Femur (tissue), 1 donor: ENCODE measurements at regions not wholly inside any gene's neighbourhood (a gene's known extent, or its start where the extent isn't known, plus 50 kb on each side); places are given as distances from the start of the nearest gene placed in this dataset.

Source experiments
- DNase-seq: peaks from one replicate; pipeline ENCODE4 v3.0.0-alpha.2; 2017

- no peak for DNase-seq
These were observed 186.8 kb downstream of the KIF2B start for GRCh38 chr17:54009502-54009901.

- no peak for DNase-seq
These were observed 190.3 kb downstream of the KIF2B start for GRCh38 chr17:54013072-54013471.

- no peak for DNase-seq
These were observed 193.0 kb downstream of the KIF2B start for GRCh38 chr17:54015734-54016133.

GRCh38 chr17:54021418-54021817 is 198.7 kb downstream of the KIF2B start:
- DNase-seq, result no peak

GRCh38 chr17:54028986-54029580 is 206.4 kb downstream of the KIF2B start:
- DNase-seq, result no peak

GRCh38 chr17:54029986-54030385 is 207.3 kb downstream of the KIF2B start:
- DNase-seq, result no peak

GRCh38 chr17:54046570-54046969 is 223.8 kb downstream of the KIF2B start:
- DNase-seq, result no peak

GRCh38 chr17:54063639-54064038 is 240.9 kb downstream of the KIF2B start:
- DNase-seq, result no peak

- DNase-seq, result no peak
These were observed 262.3 kb downstream of the KIF2B start for GRCh38 chr17:54085020-54085419.

- no peak for DNase-seq
These were observed 263.2 kb downstream of the KIF2B start for GRCh38 chr17:54085934-54086333.

- no peak for DNase-seq
These were observed 273.5 kb downstream of the KIF2B start for GRCh38 chr17:54096216-54096615.

- DNase-seq, result no peak
These were observed 276.5 kb downstream of the KIF2B start for GRCh38 chr17:54099221-54099620.

- DNase-seq, result no peak
These were observed 279.5 kb downstream of the KIF2B start for GRCh38 chr17:54102246-54102645.

- DNase-seq, result no peak
These were observed 288.8 kb downstream of the KIF2B start for GRCh38 chr17:54111576-54111975.

GRCh38 chr17:54117452-54117851 is 294.7 kb downstream of the KIF2B start:
- DNase-seq, result no peak

- no peak for DNase-seq
These were observed 301.7 kb downstream of the KIF2B start for GRCh38 chr17:54124456-54124855.

- no peak for DNase-seq
These were observed 330.7 kb downstream of the KIF2B start for GRCh38 chr17:54153423-54153822.

GRCh38 chr17:54157542-54157941 is 334.8 kb downstream of the KIF2B start:
- no peak for DNase-seq

GRCh38 chr17:54172096-54172984 is 349.6 kb downstream of the KIF2B start:
- DNase-seq, result peak; percentile 32

- DNase-seq, result no peak
These were observed 350.2 kb downstream of the KIF2B start for GRCh38 chr17:54172985-54173316.

GRCh38 chr17:54177606-54178308 is 355.0 kb downstream of the KIF2B start:
- no peak for DNase-seq

- peak; percentile 51 for DNase-seq
These were observed 358.2 kb downstream of the KIF2B start for GRCh38 chr17:54180950-54181349.

GRCh38 chr17:54191261-54191660 is 368.5 kb downstream of the KIF2B start:
- DNase-seq, result no peak

- no peak for DNase-seq
These were observed 371.5 kb downstream of the KIF2B start for GRCh38 chr17:54194268-54194667.
